H9 (cell line): ENCODE measurements at regions not wholly inside any gene's neighbourhood (a gene's known extent, or its start where the extent isn't known, plus 50 kb on each side); places are given as distances from the start of the nearest gene placed in this dataset.

Experiments used
- DNase-seq: peaks from one replicate; pipeline ENCODE4 v3.0.0-alpha.2; 2017
- H2AFZ ChIP-seq: one replicate; pipeline ENCODE4 v1.6.1; 2013; ENCODE audit warnings: mild to moderate bottlenecking, low read length, control low read depth, moderate library complexity
- H2AK5ac ChIP-seq: 2 replicates; pipeline ENCODE4 v1.6.1; 2013; ENCODE audit warnings: low read length, control low read depth, mixed read lengths; ENCODE audit not compliant: insufficient read length
- H2BK120ac ChIP-seq: one replicate; pipeline ENCODE4 v1.6.1; 2013; ENCODE audit warnings: low read depth, mild to moderate bottlenecking, low read length, control low read depth, inconsistent platforms; ENCODE audit not compliant: poor library complexity, severe bottlenecking
- H2BK12ac ChIP-seq: 2 replicates; pipeline ENCODE4 v1.6.1; 2013; ENCODE audit warnings: low read length, control low read depth, mixed read lengths, low read depth; ENCODE audit not compliant: insufficient read length
- H2BK15ac ChIP-seq: 2 replicates; pipeline ENCODE4 v1.6.1; 2013; ENCODE audit warnings: low read depth, low read length, control low read depth
- H2BK20ac ChIP-seq: one replicate; pipeline ENCODE4 v1.6.1; 2013; ENCODE audit warnings: low read depth, mild to moderate bottlenecking, low read length, control low read depth, inconsistent platforms; ENCODE audit not compliant: poor library complexity, severe bottlenecking
- H2BK5ac ChIP-seq: 2 replicates; pipeline ENCODE4 v1.6.1; 2013; ENCODE audit warnings: low read length, control low read depth, mixed read lengths; ENCODE audit not compliant: insufficient read length
- H3K14ac ChIP-seq: 2 replicates; pipeline ENCODE4 v1.6.1; 2013; ENCODE audit warnings: low read length, control low read depth; ENCODE audit not compliant: insufficient read depth
- H3K18ac ChIP-seq: 2 replicates; pipeline ENCODE4 v1.6.1; 2013; ENCODE audit warnings: low read depth, mild to moderate bottlenecking, mixed read lengths, low read length, control low read depth; ENCODE audit not compliant: insufficient read length
- H3K23ac ChIP-seq: 2 replicates; pipeline ENCODE4 v1.6.1; 2013; ENCODE audit warnings: low read length, control low read depth, mixed read lengths, low read depth; ENCODE audit not compliant: insufficient read length
- H3K23me2 ChIP-seq: 2 replicates; pipeline ENCODE4 v1.6.1; 2013; ENCODE audit warnings: low read depth, mild to moderate bottlenecking, mixed read lengths, low read length, control low read depth; ENCODE audit not compliant: insufficient read length, poor library complexity, severe bottlenecking
- H3K27ac ChIP-seq: 2 replicates; pipeline ENCODE4 v1.5.1; 2013; ENCODE audit warnings: low read length, control low read depth, mixed read lengths, low read depth; ENCODE audit not compliant: insufficient read length
- H3K27me3 ChIP-seq: 2 replicates; pipeline ENCODE4 v1.6.1; 2013; ENCODE audit warnings: low read length, control low read depth, inconsistent platforms; ENCODE audit not compliant: insufficient read depth
- H3K4ac ChIP-seq: 2 replicates; pipeline ENCODE4 v1.6.1; 2013; ENCODE audit warnings: low read depth, mild to moderate bottlenecking, control low read depth, inconsistent platforms, low read length, moderate library complexity
- H3K4me1 ChIP-seq: 2 replicates; pipeline ENCODE4 v1.6.1; 2013; ENCODE audit warnings: low read length, control low read depth, inconsistent platforms; ENCODE audit not compliant: insufficient read depth
- H3K4me2 ChIP-seq: 2 replicates; pipeline ENCODE4 v1.6.1; 2013; ENCODE audit warnings: low read length, control low read depth, mixed read lengths; ENCODE audit not compliant: insufficient read length, insufficient read depth
- H3K56ac ChIP-seq: 2 replicates; pipeline ENCODE4 v1.6.1; 2013; ENCODE audit warnings: low read depth, mild to moderate bottlenecking, mixed read lengths, low read length, control low read depth; ENCODE audit not compliant: insufficient read length
- H3K79me1 ChIP-seq: 2 replicates; pipeline ENCODE4 v1.6.1; 2013; ENCODE audit warnings: low read depth, mild to moderate bottlenecking, moderate library complexity, low read length, control low read depth, inconsistent platforms; ENCODE audit not compliant: insufficient read depth, poor library complexity, severe bottlenecking
- H3K79me2 ChIP-seq: 2 replicates; pipeline ENCODE4 v1.6.1; 2013; ENCODE audit warnings: low read length, control low read depth, inconsistent platforms; ENCODE audit not compliant: insufficient read depth
- H3K9ac ChIP-seq: 2 replicates; pipeline ENCODE4 v1.6.1; 2013; ENCODE audit warnings: low read length, control low read depth, mixed read lengths; ENCODE audit not compliant: insufficient read length; ENCODE audit errors: extremely low read depth
- H3K9me3 ChIP-seq: one replicate; pipeline ENCODE4 v1.6.1; 2013; ENCODE audit warnings: low read depth, low read length, inconsistent platforms; ENCODE audit not compliant: control insufficient read depth
- H3T11ph ChIP-seq: one replicate; pipeline ENCODE4 v1.6.1; 2013; ENCODE audit warnings: mild to moderate bottlenecking, low read length, control low read depth, inconsistent platforms
- H4K20me1 ChIP-seq: one replicate; pipeline ENCODE4 v1.6.1; 2013; ENCODE audit not compliant: control insufficient read depth, insufficient read length, insufficient read depth
- H4K5ac ChIP-seq: 2 replicates; pipeline ENCODE4 v1.6.1; 2013; ENCODE audit warnings: low read depth, mild to moderate bottlenecking, mixed read lengths, low read length, control low read depth; ENCODE audit not compliant: insufficient read length
- H4K8ac ChIP-seq: replicated peaks from 2 replicates; pipeline ENCODE4 v1.6.1; 2013; ENCODE audit warnings: low read length, control low read depth, mixed read lengths, low read depth; ENCODE audit not compliant: insufficient read length
- H4K91ac ChIP-seq: 2 replicates; pipeline ENCODE4 v1.6.1; 2013; ENCODE audit warnings: low read depth, mild to moderate bottlenecking, moderate library complexity, mixed read lengths, low read length, control low read depth; ENCODE audit not compliant: insufficient read length
- H3K27ac Mint-ChIP-seq, 3 experiments: 2 replicates in 2 of 3; 3 replicates in 1 of 3; pipeline ENCODE4 v1.8.0; 2020 to 2021; ENCODE audit warnings: mixed read lengths in 3 of 3, mild to moderate bottlenecking in 1 of 3, moderate library complexity in 1 of 3
- H3K27me3 Mint-ChIP-seq: 2 replicates; pipeline ENCODE4 v1.8.0; 2021; ENCODE audit warnings: low read depth, mild to moderate bottlenecking, moderate library complexity, mixed read lengths
- H3K36me3 Mint-ChIP-seq, 3 experiments: 2 replicates in 2 of 3; 3 replicates in 1 of 3; pipeline ENCODE4 v1.8.0; 2020 to 2021; ENCODE audit warnings: low read depth in 3 of 3, mixed read lengths in 3 of 3; ENCODE audit not compliant: insufficient read depth in 1 of 3
- H3K4me1 Mint-ChIP-seq, 2 experiments: 2 replicates each; pipeline ENCODE4 v1.8.0; 2020; ENCODE audit warnings: mixed read lengths in 2 of 2
- H3K4me3 Mint-ChIP-seq, 2 experiments: 2 replicates in 1 of 2; 3 replicates in 1 of 2; pipeline ENCODE4 v1.8.0; 2020 to 2021; ENCODE audit warnings: mild to moderate bottlenecking in 2 of 2, mixed read lengths in 2 of 2, moderate library complexity in 1 of 2
- H3K9me3 Mint-ChIP-seq, 2 experiments: 2 replicates in 1 of 2; 3 replicates in 1 of 2; pipeline ENCODE4 v1.8.0; 2020; ENCODE audit warnings: mild to moderate bottlenecking in 2 of 2, mixed read lengths in 2 of 2, moderate library complexity in 1 of 2
- CTCF ChIP-seq: fragments of 200-600 bp; sonication (generic); conservative IDR thresholded peaks from 3 replicates; pipeline ENCODE4 v1.8.0; 2021; ENCODE audit warnings: antibody characterized with exemption, mild to moderate bottlenecking
- WGBS: extraction: QIAGEN DNeasy Blood & Tissue Kit; methylation state at CpG from one replicate; pipeline ENCODE4 v1.1.7; 2013; ENCODE audit warnings: missing lambda C conversion rate, low lambda C conversion rate, mixed read lengths; ENCODE audit not compliant: insufficient read length; ENCODE audit errors: extremely low coverage; 5-methylcytosine and 5-hydroxymethylcytosine counted together

- no peaks in the 10 kb centered on the region for H3K4me1 ChIP-seq
- H4K5ac ChIP-seq: no peak overlapping the region
- H3T11ph ChIP-seq: no peak overlapping the region
- H4K20me1 ChIP-seq: no peaks in the 10 kb centered on the region
- Mint-ChIP-seq H3K36me3 (no peaks in the 10 kb centered on the region), H3K27me3 (no peaks in the 10 kb centered on the region), H3K27ac (no peak overlapping the region; a peak in 1 of 7 replicates), H3K4me1 (peaks cover 9 to 11% of the 10 kb centered on the region in 2 experiments), H3K9me3 (no peaks in the 10 kb centered on the region; a peak in 1 of 5 replicates), H3K4me3 (no peak overlapping the region)
- no peak overlapping the region for H2BK20ac ChIP-seq
- H3K9ac ChIP-seq: no peak overlapping the region
- no peaks in the 10 kb centered on the region for H3K79me2 ChIP-seq
- no peak overlapping the region for H2BK15ac ChIP-seq
- no peaks in the 10 kb centered on the region for H3K9me3 ChIP-seq
- no CpG with 5 or more reads among the region's 1 CpG for WGBS
- H3K23ac ChIP-seq: no peak overlapping the region
- H2BK12ac ChIP-seq: no peak overlapping the region
- H4K8ac ChIP-seq: no peak overlapping the region
- H3K27me3 ChIP-seq: no peaks in the 10 kb centered on the region
- no peak overlapping the region for H3K27ac ChIP-seq
- H2AK5ac ChIP-seq: no peak overlapping the region
- H3K4ac ChIP-seq: no peak overlapping the region
- no peak for TF ChIP-seq CTCF
- H3K56ac ChIP-seq: no peak overlapping the region
- no peaks in the 10 kb centered on the region for H3K79me1 ChIP-seq
- H3K23me2 ChIP-seq: no peaks in the 10 kb centered on the region
- no peak overlapping the region for H3K14ac ChIP-seq
- DNase-seq: no peak
- H4K91ac ChIP-seq: no peak overlapping the region
- H3K4me2 ChIP-seq: no peak overlapping the region
- no peak overlapping the region for H2BK120ac ChIP-seq
- H2BK5ac ChIP-seq: no peak overlapping the region
- no peak overlapping the region for H3K18ac ChIP-seq
- H2AFZ ChIP-seq: no peak overlapping the region
Measured at GRCh38 chr6:79377888-79378348, 143.4 kb upstream of the HMGN3 start.
